ENCODE measurements at regions not wholly inside any gene's neighbourhood (a gene's known extent, or its start where the extent isn't known, plus 50 kb on each side); places are given as distances from the start of the nearest gene placed in this dataset.

- Mint-ChIP-seq H3K27me3 (ENCODE audit: low read depth in 3 of 3) (peaks cover 0 to 2% (median 2%) of the 10 kb centered on the region in 3 donors), H3K36me3 (no peaks in the 10 kb centered on the region), H3K27ac (no peak overlapping the region), H3K4me1 (no peaks in the 10 kb centered on the region), H3K4me3 (no peak overlapping the region), H3K9me3 (peaks cover 0 to 7% (median 0%) of the 10 kb centered on the region in 7 donors)
- H3K4me1 ChIP-seq (ENCODE audit: control insufficient read depth in 1 of 2, insufficient read depth in 2 of 2, low read length in 2 of 2): no peaks in the 10 kb centered on the region
- intact Hi-C loops (cut with micrococcal nuclease): no loop called here
- H4K20me1 ChIP-seq (ENCODE audit: insufficient read depth, low read length): no peaks in the 10 kb centered on the region
- no peak overlapping the region for H3K4me2 ChIP-seq (replicated peaks; ENCODE audit: extremely low read depth, low read length, poor library complexity, severe bottlenecking)
- H3K27me3 ChIP-seq (ENCODE audit: control insufficient read depth in 2 of 2, insufficient read depth in 2 of 2, low read length in 2 of 2): no peaks in the 10 kb centered on the region
- H3K4me3 ChIP-seq (replicated peaks in 1 of 3; ENCODE audit: low read depth in 2 of 3, low read length in 3 of 3): no peak overlapping the region
- H3K27ac ChIP-seq (ENCODE audit: low read depth in 1 of 2, low read length in 2 of 2): no peak overlapping the region
- no peaks in the 10 kb centered on the region for H3K79me2 ChIP-seq (ENCODE audit: insufficient read depth, low read length)
- TF ChIP-seq, protein P1, sequence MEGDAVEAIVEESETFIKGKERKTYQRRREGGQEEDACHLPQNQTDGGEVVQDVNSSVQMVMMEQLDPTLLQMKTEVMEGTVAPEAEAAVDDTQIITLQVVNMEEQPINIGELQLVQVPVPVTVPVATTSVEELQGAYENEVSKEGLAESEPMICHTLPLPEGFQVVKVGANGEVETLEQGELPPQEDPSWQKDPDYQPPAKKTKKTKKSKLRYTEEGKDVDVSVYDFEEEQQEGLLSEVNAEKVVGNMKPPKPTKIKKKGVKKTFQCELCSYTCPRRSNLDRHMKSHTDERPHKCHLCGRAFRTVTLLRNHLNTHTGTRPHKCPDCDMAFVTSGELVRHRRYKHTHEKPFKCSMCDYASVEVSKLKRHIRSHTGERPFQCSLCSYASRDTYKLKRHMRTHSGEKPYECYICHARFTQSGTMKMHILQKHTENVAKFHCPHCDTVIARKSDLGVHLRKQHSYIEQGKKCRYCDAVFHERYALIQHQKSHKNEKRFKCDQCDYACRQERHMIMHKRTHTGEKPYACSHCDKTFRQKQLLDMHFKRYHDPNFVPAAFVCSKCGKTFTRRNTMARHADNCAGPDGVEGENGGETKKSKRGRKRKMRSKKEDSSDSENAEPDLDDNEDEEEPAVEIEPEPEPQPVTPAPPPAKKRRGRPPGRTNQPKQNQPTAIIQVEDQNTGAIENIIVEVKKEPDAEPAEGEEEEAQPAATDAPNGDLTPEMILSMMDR (IDR thresholded peaks at IDR 0.05): no peak
- no peaks in the 10 kb centered on the region for H3K36me3 ChIP-seq (replicated peaks in 1 of 2; ENCODE audit: control insufficient read depth in 1 of 2, insufficient read depth in 2 of 2, low read length in 2 of 2)
- no peak overlapping the region for H2AFZ ChIP-seq (ENCODE audit: insufficient read depth, low read depth, low read length, poor library complexity, severe bottlenecking)
- WGBS (ENCODE audit: insufficient coverage): no CpG with 5 or more reads among the region's 4 CpGs
- no peaks in the 10 kb centered on the region for H3K9me3 ChIP-seq (replicated peaks in 1 of 2; ENCODE audit: control insufficient read depth in 1 of 2, insufficient read depth in 1 of 2, low read length in 2 of 2)
- DNase-seq: no peak
- no peak overlapping the region for H3K9ac ChIP-seq (ENCODE audit: insufficient read depth, low read length, poor library complexity, severe bottlenecking)
Measured at GRCh38 chr18:24915547-24915946, 436.4 kb downstream of the ZNF521 start.

- no peaks in the 10 kb centered on the region for H3K4me1 Mint-ChIP-seq
- Histone ChIP-seq H2AFZ (ENCODE audit: insufficient read depth, low read depth, low read length, poor library complexity, severe bottlenecking) (no peak overlapping the region), H3K9ac (ENCODE audit: insufficient read depth, low read length, poor library complexity, severe bottlenecking) (no peak overlapping the region), H3K4me1 (ENCODE audit: control insufficient read depth in 1 of 2, insufficient read depth in 2 of 2, low read length in 2 of 2) (no peaks in the 10 kb centered on the region), H3K79me2 (ENCODE audit: insufficient read depth, low read length) (no peaks in the 10 kb centered on the region), H3K36me3 (replicated peaks in 1 of 2; ENCODE audit: control insufficient read depth in 1 of 2, insufficient read depth in 2 of 2, low read length in 2 of 2) (no peaks in the 10 kb centered on the region), H3K4me3 (replicated peaks in 1 of 3; ENCODE audit: low read depth in 2 of 3, low read length in 3 of 3) (no peak overlapping the region), H3K27ac (ENCODE audit: low read depth in 1 of 2, low read length in 2 of 2) (no peak overlapping the region), H3K27me3 (ENCODE audit: control insufficient read depth in 2 of 2, insufficient read depth in 2 of 2, low read length in 2 of 2) (no peaks in the 10 kb centered on the region), H3K4me2 (replicated peaks; ENCODE audit: extremely low read depth, low read length, poor library complexity, severe bottlenecking) (no peak overlapping the region), H3K9me3 (replicated peaks in 1 of 2; ENCODE audit: control insufficient read depth in 1 of 2, insufficient read depth in 1 of 2, low read length in 2 of 2) (no peaks in the 10 kb centered on the region), H4K20me1 (ENCODE audit: insufficient read depth, low read length) (no peaks in the 10 kb centered on the region)
- intact Hi-C loops (cut with micrococcal nuclease): no loop called here
- H3K27me3 Mint-ChIP-seq (ENCODE audit: low read depth in 3 of 3): peaks cover 0 to 2% (median 2%) of the 10 kb centered on the region in 3 donors
- H3K27ac Mint-ChIP-seq: peak overlapping the region in 1 of 7 donors; percentile 57
- no peaks in the 10 kb centered on the region for H3K36me3 Mint-ChIP-seq
- WGBS (ENCODE audit: insufficient coverage): 95% methylated on average over 7 of the region's 9 CpGs
- TF ChIP-seq, protein P1 (IDR thresholded peaks at IDR 0.05): no peak
- peaks cover 0 to 7% (median 0%) of the 10 kb centered on the region in 7 donors for H3K9me3 Mint-ChIP-seq
- DNase-seq: no peak
- H3K4me3 Mint-ChIP-seq: no peak overlapping the region
Measured at GRCh38 chr18:24917767-24918166, 434.2 kb downstream of the ZNF521 start.

Data from CD14-positive monocyte (primary cell).